Neural crest cell (in vitro differentiated cells): ENCODE measurements at regions not wholly inside any gene's neighbourhood (a gene's known extent, or its start where the extent isn't known, plus 50 kb on each side); places are given as distances from the start of the nearest gene placed in this dataset.
A peak's percentile ranks its signal among the peaks of the same experiment; 100 is the strongest.

Experiments
- DNase-seq: peaks from one replicate; pipeline ENCODE4 v3.0.0; 2021; ENCODE audit warnings: low read depth, mixed read lengths, low spot score
- H3K27ac Mint-ChIP-seq: one replicate; pipeline ENCODE4 v1.8.0; 2021; ENCODE audit warnings: mild to moderate bottlenecking, mixed read lengths; ENCODE audit not compliant: unreplicated experiment
- H3K27me3 Mint-ChIP-seq: 2 replicates; pipeline ENCODE4 v1.8.0; 2021; ENCODE audit warnings: low read depth, mild to moderate bottlenecking, mixed read lengths
- H3K36me3 Mint-ChIP-seq: 2 replicates; pipeline ENCODE4 v1.8.0; 2021; ENCODE audit warnings: low read depth, mild to moderate bottlenecking, mixed read lengths
- H3K4me1 Mint-ChIP-seq: 2 replicates; pipeline ENCODE4 v1.8.0; 2021; ENCODE audit warnings: mixed read lengths
- H3K4me3 Mint-ChIP-seq: one replicate; pipeline ENCODE4 v1.8.0; 2021; ENCODE audit warnings: mild to moderate bottlenecking, mixed read lengths
- H3K9me3 Mint-ChIP-seq: 2 replicates; pipeline ENCODE4 v1.8.0; 2021; ENCODE audit warnings: mixed read lengths
- CTCF ChIP-seq: fragments of 200-600 bp; sonication (generic); conservative IDR thresholded peaks from 2 replicates; pipeline ENCODE4 v1.5.0; 2021; ENCODE audit warnings: antibody characterized with exemption, mild to moderate bottlenecking

GRCh38 chr3:64766440-64766839 lies 78.6 kb upstream of the ADAMTS9 start:
- Mint-ChIP-seq H3K36me3 (no peaks in the 10 kb centered on the region), H3K27ac (peak overlapping the region; percentile 75), H3K4me1 (peaks cover 11% of the 10 kb centered on the region), H3K9me3 (no peaks in the 10 kb centered on the region), H3K27me3 (no peaks in the 10 kb centered on the region), H3K4me3 (no peak overlapping the region)
- DNase-seq = no peak
- no peak for TF ChIP-seq CTCF

- Mint-ChIP-seq H3K4me1 (peaks cover 12% of the 10 kb centered on the region), H3K36me3 (no peaks in the 10 kb centered on the region), H3K4me3 (no peak overlapping the region), H3K27ac (no peak overlapping the region), H3K9me3 (no peaks in the 10 kb centered on the region), H3K27me3 (no peaks in the 10 kb centered on the region)
- DNase-seq = no peak
- no peak for TF ChIP-seq CTCF
Measured at GRCh38 chr3:64765947-64766346, 78.1 kb upstream of the ADAMTS9 start.

GRCh38 chr3:64764386-64764929 lies 76.7 kb upstream of the ADAMTS9 start:
- H3K27me3 Mint-ChIP-seq = no peaks in the 10 kb centered on the region
- no peak overlapping the region for H3K4me3 Mint-ChIP-seq
- no peaks in the 10 kb centered on the region for H3K36me3 Mint-ChIP-seq
- no peaks in the 10 kb centered on the region for H3K9me3 Mint-ChIP-seq
- no peak overlapping the region for H3K27ac Mint-ChIP-seq
- peaks cover 12% of the 10 kb centered on the region for H3K4me1 Mint-ChIP-seq
- no peak for TF ChIP-seq CTCF
- DNase-seq = no peak

GRCh38 chr3:64763980-64764379 lies 76.2 kb upstream of the ADAMTS9 start:
- Mint-ChIP-seq H3K36me3 (no peaks in the 10 kb centered on the region), H3K27me3 (no peaks in the 10 kb centered on the region), H3K27ac (no peak overlapping the region), H3K4me3 (no peak overlapping the region), H3K9me3 (no peaks in the 10 kb centered on the region), H3K4me1 (peaks cover 12% of the 10 kb centered on the region)
- TF ChIP-seq CTCF = no peak
- no peak for DNase-seq

- Mint-ChIP-seq H3K27ac (peak overlapping the region; percentile 20), H3K4me3 (no peak overlapping the region), H3K36me3 (no peaks in the 10 kb centered on the region), H3K9me3 (no peaks in the 10 kb centered on the region), H3K27me3 (no peaks in the 10 kb centered on the region), H3K4me1 (peaks cover 11% of the 10 kb centered on the region)
- DNase-seq = no peak
- TF ChIP-seq CTCF = no peak
Measured at GRCh38 chr3:64761729-64762128, 73.9 kb upstream of the ADAMTS9 start.

- H3K4me1 Mint-ChIP-seq = peaks cover 4% of the 10 kb centered on the region
- H3K9me3 Mint-ChIP-seq = no peaks in the 10 kb centered on the region
- H3K4me3 Mint-ChIP-seq = no peak overlapping the region
- no peaks in the 10 kb centered on the region for H3K36me3 Mint-ChIP-seq
- no peak overlapping the region for H3K27ac Mint-ChIP-seq
- TF ChIP-seq CTCF = no peak
- H3K27me3 Mint-ChIP-seq = no peaks in the 10 kb centered on the region
- DNase-seq = no peak
Measured at GRCh38 chr3:64760258-64760657, 72.5 kb upstream of the ADAMTS9 start.
